ENCODE measurements at regions not wholly inside any gene's neighbourhood (a gene's known extent, or its start where the extent isn't known, plus 50 kb on each side); places are given as distances from the start of the nearest gene placed in this dataset.
"Not testable (repeated sequence)": the region's sequence is repeated elsewhere in the genome, so short reads cannot be mapped to it uniquely, and the experiment has no call there.

- DNase-seq (ENCODE audit: low spot score), result no peak
These were observed 196.0 kb downstream of the BTBD3 start for GRCh38 chr20:12113468-12114371.

GRCh38 chr20:12129114-12129513 is 211.4 kb downstream of the BTBD3 start:
- DNase-seq (ENCODE audit: low spot score), result not testable (repeated sequence)

GRCh38 chr20:12129532-12129931 is 211.8 kb downstream of the BTBD3 start:
- not testable (repeated sequence) for DNase-seq (ENCODE audit: low spot score)

GRCh38 chr20:12130781-12131180 is 213.1 kb downstream of the BTBD3 start:
- no peak for DNase-seq (ENCODE audit: low spot score)

GRCh38 chr20:12133553-12133952 is 215.9 kb downstream of the BTBD3 start:
- no peak for DNase-seq (ENCODE audit: low spot score)

GRCh38 chr20:12145951-12146350 is 228.3 kb downstream of the BTBD3 start:
- DNase-seq (ENCODE audit: low spot score), result not testable (repeated sequence)

- no peak for DNase-seq (ENCODE audit: low spot score)
These were observed 235.3 kb downstream of the BTBD3 start for GRCh38 chr20:12152996-12153395.

GRCh38 chr20:12153628-12154027 is 235.9 kb downstream of the BTBD3 start:
- no peak for DNase-seq (ENCODE audit: low spot score)

GRCh38 chr20:12156252-12156651 is 238.6 kb downstream of the BTBD3 start:
- no peak for DNase-seq (ENCODE audit: low spot score)

- DNase-seq (ENCODE audit: low spot score), result no peak
These were observed 241.6 kb downstream of the BTBD3 start for GRCh38 chr20:12159261-12159660.

GRCh38 chr20:12161734-12162133 is 244.0 kb downstream of the BTBD3 start:
- no peak for DNase-seq (ENCODE audit: low spot score)

GRCh38 chr20:12166053-12166717 is 248.5 kb downstream of the BTBD3 start:
- no peak for DNase-seq (ENCODE audit: low spot score)

- DNase-seq (ENCODE audit: low spot score), result no peak
These were observed 252.7 kb downstream of the BTBD3 start for GRCh38 chr20:12170406-12170805.

GRCh38 chr20:12171923-12172524 is 254.3 kb downstream of the BTBD3 start:
- DNase-seq (ENCODE audit: low spot score), result no peak

- DNase-seq (ENCODE audit: low spot score), result no peak
These were observed 255.8 kb downstream of the BTBD3 start for GRCh38 chr20:12173347-12174012.

- no peak for DNase-seq (ENCODE audit: low spot score)
These were observed 257.8 kb downstream of the BTBD3 start for GRCh38 chr20:12175538-12175937.

GRCh38 chr20:12177657-12178293 is 260.1 kb downstream of the BTBD3 start:
- no peak for DNase-seq (ENCODE audit: low spot score)

- DNase-seq (ENCODE audit: low spot score), result no peak
These were observed 262.0 kb downstream of the BTBD3 start for GRCh38 chr20:12179692-12180091.

- no peak for DNase-seq (ENCODE audit: low spot score)
These were observed 262.5 kb downstream of the BTBD3 start for GRCh38 chr20:12180107-12180661.

- no peak for DNase-seq (ENCODE audit: low spot score)
These were observed 280.6 kb downstream of the BTBD3 start for GRCh38 chr20:12198281-12198680.

- DNase-seq (ENCODE audit: low spot score), result no peak
These were observed 282.0 kb downstream of the BTBD3 start for GRCh38 chr20:12199703-12200102.

Data from HuH-7.5 (cell line).